Esophagus squamous epithelium (tissue), 4 donors: ENCODE measurements at regions not wholly inside any gene's neighbourhood (a gene's known extent, or its start where the extent isn't known, plus 50 kb on each side); places are given as distances from the start of the nearest gene placed in this dataset.

Source experiments
- CTCF ChIP-seq, 6 experiments: fragments of 450-650 bp in 4 of 6; fragments of 200-600 bp in 2 of 6; sonication (generic) in 2 of 6; IDR thresholded peaks; one replicate each; pipeline ENCODE4 v1.5.1; 2016 to 2019; ENCODE audit warnings: antibody characterized with exemption in 6 of 6, mild to moderate bottlenecking in 4 of 6, moderate library complexity in 4 of 6
- POLR2A ChIP-seq, 4 donors: fragments of 450-650 bp; IDR thresholded peaks; one replicate each; pipeline ENCODE4 v1.6.1; 2017; ENCODE audit warnings: antibody characterized with exemption in 4 of 4, mild to moderate bottlenecking in 4 of 4, moderate library complexity in 3 of 4

GRCh38 chr15:87215100-87215499, 1041.4 kb downstream of the NTRK3 start:
- TF ChIP-seq CTCF (IDR thresholded peaks at IDR 0.05) (no peak), POLR2A (IDR thresholded peaks at IDR 0.05) (no peak)
